Esophagus squamous epithelium (tissue), 4 donors: ENCODE measurements at regions not wholly inside any gene's neighbourhood (a gene's known extent, or its start where the extent isn't known, plus 50 kb on each side); places are given as distances from the start of the nearest gene placed in this dataset.

Experiments used
- CTCF ChIP-seq, 6 experiments: fragments of 450-650 bp in 4 of 6; fragments of 200-600 bp in 2 of 6; sonication (generic) in 2 of 6; IDR thresholded peaks; one replicate each; pipeline ENCODE4 v1.5.1; 2016 to 2019; ENCODE audit warnings: antibody characterized with exemption in 6 of 6, mild to moderate bottlenecking in 4 of 6, moderate library complexity in 4 of 6
- POLR2A ChIP-seq, 4 donors: fragments of 450-650 bp; IDR thresholded peaks; one replicate each; pipeline ENCODE4 v1.6.1; 2017; ENCODE audit warnings: antibody characterized with exemption in 4 of 4, mild to moderate bottlenecking in 4 of 4, moderate library complexity in 3 of 4

- TF ChIP-seq CTCF (IDR thresholded peaks at IDR 0.05) (no peak), POLR2A (IDR thresholded peaks at IDR 0.05) (no peak)
Measured at GRCh38 chr9:25600501-25600900, 77.7 kb downstream of the TUSC1 start.
